Subcutaneous abdominal adipose tissue (tissue), 5 donors: ENCODE measurements at regions not wholly inside any gene's neighbourhood (a gene's known extent, or its start where the extent isn't known, plus 50 kb on each side); places are given as distances from the start of the nearest gene placed in this dataset.
"Not testable (repeated sequence)": the region's sequence is repeated elsewhere in the genome, so short reads cannot be mapped to it uniquely, and the experiment has no call there.

Experiments used
- H3K27ac ChIP-seq: one replicate; pipeline ENCODE4 v1.7.0; 2013; ENCODE audit warnings: low read depth, mild to moderate bottlenecking, inconsistent platforms, low read length, moderate library complexity
- H3K27me3 ChIP-seq, 5 donors: one replicate each; pipeline ENCODE4 v1.7.0; 2013; ENCODE audit warnings: low read length in 5 of 5, inconsistent platforms in 1 of 5; ENCODE audit not compliant: control insufficient read depth in 5 of 5, insufficient read depth in 4 of 5
- H3K36me3 ChIP-seq, 5 donors: one replicate each; pipeline ENCODE4 v1.7.0; 2013; ENCODE audit warnings: low read length in 5 of 5; ENCODE audit not compliant: control insufficient read depth in 5 of 5, insufficient read depth in 5 of 5
- H3K4me1 ChIP-seq, 5 donors: one replicate each; pipeline ENCODE4 v1.7.0; 2013; ENCODE audit warnings: low read length in 5 of 5, mild to moderate bottlenecking in 3 of 5, moderate library complexity in 1 of 5; ENCODE audit not compliant: control insufficient read depth in 5 of 5, insufficient read depth in 5 of 5
- H3K4me3 ChIP-seq, 5 donors: one replicate each; pipeline ENCODE4 v1.7.0; 2013; ENCODE audit warnings: low read length in 5 of 5, low read depth in 1 of 5
- H3K9ac ChIP-seq, 5 donors: one replicate each; pipeline ENCODE4 v1.7.0; 2013; ENCODE audit warnings: low read length in 5 of 5, mild to moderate bottlenecking in 4 of 5, moderate library complexity in 3 of 5
- H3K9me3 ChIP-seq, 5 donors: one replicate each; pipeline ENCODE4 v1.7.0; 2013; ENCODE audit warnings: low read length in 5 of 5; ENCODE audit not compliant: control insufficient read depth in 5 of 5
- donor health status: healthy.
- donor health status: healthy.
- donor health status: healthy.
- donor health status: healthy.
- donor health status: healthy.

DNA sequence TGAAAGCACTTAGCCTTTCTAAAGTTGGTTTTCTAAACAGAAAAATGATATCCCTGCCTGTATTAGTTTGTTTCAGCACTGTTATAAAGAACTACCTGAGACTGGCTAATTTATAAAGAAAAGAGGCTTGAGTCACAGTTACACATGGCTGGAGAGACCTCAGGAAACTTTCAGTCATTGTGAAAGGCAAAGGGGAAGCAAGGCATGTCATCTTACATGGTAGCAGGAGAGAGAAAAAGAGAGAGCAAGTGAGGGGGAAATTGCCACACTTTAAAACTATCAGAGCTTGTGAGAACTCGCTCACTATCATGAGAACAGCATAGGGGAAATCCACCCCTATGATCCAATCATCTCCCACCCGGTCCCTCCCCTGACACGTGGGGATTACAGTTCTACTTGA, 64.9 kb downstream of the FAM170A start:
- H3K27ac ChIP-seq = no peak overlapping the region
- no peaks in the 10 kb centered on the region for H3K27me3 ChIP-seq
- no peak overlapping the region for H3K4me3 ChIP-seq
- no peak overlapping the region for H3K9ac ChIP-seq
- no peaks in the 10 kb centered on the region for H3K36me3 ChIP-seq
- no peaks in the 10 kb centered on the region for H3K4me1 ChIP-seq
- H3K9me3 ChIP-seq = peaks cover 0 to 4% (median 0%) of the 10 kb centered on the region in 5 donors

DNA sequence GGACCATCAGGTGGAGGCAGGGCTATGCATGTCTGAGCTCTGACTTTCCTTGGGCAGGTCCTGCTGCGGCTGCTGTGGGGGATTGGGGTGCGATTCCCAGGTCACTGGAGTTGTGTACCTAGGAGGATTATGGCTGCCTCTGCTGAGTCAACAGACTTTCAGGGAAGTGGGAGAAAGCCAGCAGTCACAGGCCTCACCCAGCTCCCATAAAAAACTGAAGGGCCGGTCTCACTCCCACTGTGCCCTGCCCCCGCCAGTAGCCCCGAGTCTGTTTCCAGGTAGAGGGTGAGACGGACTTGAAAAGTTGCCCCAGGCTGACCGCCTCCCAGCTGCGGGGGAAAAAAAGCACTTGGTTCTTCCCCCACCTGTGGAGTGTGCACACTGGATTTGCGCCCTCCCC, 76.7 kb downstream of the FAM170A start:
- Histone ChIP-seq H3K36me3 (no peaks in the 10 kb centered on the region), H3K9me3 (peaks cover 0 to 4% (median 3%) of the 10 kb centered on the region in 5 donors), H3K4me3 (no peak overlapping the region), H3K27me3 (peaks cover 0 to 6% (median 0%) of the 10 kb centered on the region in 5 donors), H3K9ac (no peak overlapping the region), H3K27ac (no peak overlapping the region), H3K4me1 (no peaks in the 10 kb centered on the region)

DNA sequence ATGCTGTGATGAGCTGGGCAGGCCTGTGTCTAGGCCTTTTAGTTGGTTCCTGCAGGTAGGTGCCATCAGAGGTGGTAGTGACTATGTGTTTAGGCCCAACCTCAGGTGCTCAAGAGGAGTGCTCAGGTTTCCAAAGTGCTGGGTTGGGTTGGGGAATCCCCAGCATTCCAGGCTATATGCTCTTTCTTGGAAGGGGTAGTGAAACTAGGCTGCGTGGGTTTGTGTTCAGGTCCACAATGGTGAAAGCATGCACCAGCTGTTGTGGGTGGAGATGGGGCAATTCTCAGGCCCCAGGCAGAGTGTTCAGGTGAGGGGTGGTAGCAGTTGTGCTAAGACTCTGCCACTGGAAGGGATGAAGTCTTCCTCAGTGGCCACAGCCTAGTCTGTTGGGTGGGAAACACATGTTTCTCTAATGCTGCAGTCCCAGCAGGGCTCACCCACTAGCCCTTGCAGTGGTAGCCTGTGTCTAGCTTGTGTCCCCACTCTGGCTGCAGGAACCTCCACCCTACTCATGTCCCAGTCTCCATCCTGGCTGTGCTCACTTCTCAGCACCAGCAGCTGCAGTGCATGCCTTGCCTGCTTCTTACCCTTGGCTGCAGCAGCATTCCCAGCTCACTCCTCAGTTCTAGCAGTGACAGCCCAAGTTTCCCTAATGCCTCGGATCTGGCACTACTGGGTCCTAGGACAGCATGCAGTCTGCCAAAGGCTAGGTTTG, 78.9 kb downstream of the FAM170A start:
- Histone ChIP-seq H3K9ac (no peak overlapping the region), H3K4me3 (no peak overlapping the region), H3K36me3 (no peaks in the 10 kb centered on the region), H3K4me1 (no peaks in the 10 kb centered on the region), H3K27ac (no peak overlapping the region), H3K9me3 (peaks cover 0 to 4% (median 3%) of the 10 kb centered on the region in 5 donors), H3K27me3 (peaks cover 0 to 6% (median 0%) of the 10 kb centered on the region in 5 donors)

DNA sequence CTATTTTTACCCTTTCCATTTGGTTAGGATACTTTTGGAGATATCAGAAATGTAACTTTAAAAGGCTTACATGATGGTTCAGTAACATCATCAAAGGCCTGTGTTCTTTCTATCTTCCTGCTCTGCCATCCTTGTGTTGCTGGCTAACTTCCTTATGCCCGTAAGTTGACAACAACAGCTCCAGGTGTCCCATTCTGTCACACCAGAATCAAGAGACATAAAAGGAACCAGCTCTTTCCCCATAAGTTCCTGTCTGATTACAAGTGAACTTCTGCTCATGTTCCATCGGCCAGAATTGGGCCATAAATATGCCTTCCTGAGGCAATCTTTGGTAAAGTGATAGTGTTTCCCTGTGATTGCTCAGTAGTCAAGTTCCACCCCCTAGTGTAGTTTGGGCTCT, 92.4 kb downstream of the FAM170A start:
- peaks cover 0 to 11% (median 5%) of the 10 kb centered on the region in 5 donors for H3K9me3 ChIP-seq
- H3K27ac ChIP-seq = no peak overlapping the region
- H3K36me3 ChIP-seq = no peaks in the 10 kb centered on the region
- H3K4me1 ChIP-seq = no peaks in the 10 kb centered on the region
- no peak overlapping the region for H3K4me3 ChIP-seq
- H3K27me3 ChIP-seq = no peaks in the 10 kb centered on the region
- no peak overlapping the region for H3K9ac ChIP-seq

DNA sequence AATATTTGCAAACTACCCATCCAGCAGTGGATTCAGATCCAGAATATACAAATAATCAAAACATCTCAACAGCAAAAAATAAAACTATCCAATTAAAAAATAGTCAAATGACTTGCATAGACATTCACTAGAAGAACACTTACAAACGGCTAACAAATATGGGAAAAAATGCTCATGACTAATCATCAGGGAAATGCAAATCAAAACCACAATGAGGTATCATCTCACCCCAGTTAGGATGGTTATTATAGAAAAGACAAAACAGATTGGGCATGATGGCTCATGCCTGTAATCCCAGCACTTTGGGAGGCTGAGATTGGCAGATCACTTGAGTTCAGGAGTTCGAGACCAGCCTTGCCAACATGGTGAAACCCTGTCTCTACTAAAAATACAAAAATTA, 95.9 kb downstream of the FAM170A start:
- not testable (repeated sequence) for H3K9ac ChIP-seq, H3K36me3 ChIP-seq, H3K4me3 ChIP-seq, H3K27me3 ChIP-seq, H3K27ac ChIP-seq, H3K4me1 ChIP-seq
- H3K9me3 ChIP-seq = peaks cover 0 to 15% (median 8%) of the 10 kb centered on the region in 5 donors

DNA sequence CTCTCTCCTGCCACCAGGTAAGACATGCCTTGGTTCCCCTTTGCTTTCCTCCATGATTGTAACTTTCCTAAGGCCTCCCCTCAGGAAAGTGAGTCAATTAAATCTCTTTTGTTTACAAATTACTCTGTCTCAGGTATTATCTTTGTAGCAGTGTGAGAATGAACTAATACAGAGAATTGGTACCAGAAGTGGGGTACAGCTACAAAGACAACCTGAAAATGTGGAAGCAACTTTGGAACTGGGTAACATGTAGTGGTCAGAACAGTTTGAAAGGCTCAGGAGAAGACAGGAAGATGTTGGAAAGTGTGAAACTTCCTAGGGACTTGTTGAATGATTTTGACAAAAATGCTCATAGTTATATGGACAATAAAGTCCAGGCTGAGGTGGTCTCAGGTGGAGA, 97.2 kb downstream of the FAM170A start:
- Histone ChIP-seq H3K27me3 (no peaks in the 10 kb centered on the region), H3K36me3 (no peaks in the 10 kb centered on the region), H3K9ac (no peak overlapping the region), H3K4me3 (no peak overlapping the region), H3K27ac (no peak overlapping the region), H3K4me1 (no peaks in the 10 kb centered on the region), H3K9me3 (peaks cover 0 to 15% (median 8%) of the 10 kb centered on the region in 5 donors)

DNA sequence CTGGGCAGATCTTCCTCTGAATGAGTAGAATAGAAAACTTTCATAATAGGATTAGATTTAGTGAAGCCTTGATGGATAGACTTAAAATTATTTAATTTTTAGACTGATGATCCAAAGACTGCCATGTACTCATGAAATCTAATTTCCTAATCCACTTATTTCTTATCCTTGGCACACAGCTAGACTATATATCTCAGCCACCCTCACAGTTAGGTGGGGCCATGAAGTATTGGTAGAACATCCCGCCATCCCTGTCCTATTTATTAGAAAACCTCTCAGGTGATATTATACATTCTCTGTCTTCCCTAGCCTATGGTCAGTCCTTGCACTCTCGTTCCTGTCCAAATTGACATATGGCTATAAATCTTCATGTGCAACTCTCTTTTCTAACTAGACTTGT, 110.9 kb downstream of the FAM170A start:
- Histone ChIP-seq H3K4me3 (no peak overlapping the region), H3K27me3 (no peaks in the 10 kb centered on the region), H3K4me1 (no peaks in the 10 kb centered on the region), H3K27ac (no peak overlapping the region), H3K9ac (no peak overlapping the region), H3K9me3 (no peaks in the 10 kb centered on the region), H3K36me3 (no peaks in the 10 kb centered on the region)

DNA sequence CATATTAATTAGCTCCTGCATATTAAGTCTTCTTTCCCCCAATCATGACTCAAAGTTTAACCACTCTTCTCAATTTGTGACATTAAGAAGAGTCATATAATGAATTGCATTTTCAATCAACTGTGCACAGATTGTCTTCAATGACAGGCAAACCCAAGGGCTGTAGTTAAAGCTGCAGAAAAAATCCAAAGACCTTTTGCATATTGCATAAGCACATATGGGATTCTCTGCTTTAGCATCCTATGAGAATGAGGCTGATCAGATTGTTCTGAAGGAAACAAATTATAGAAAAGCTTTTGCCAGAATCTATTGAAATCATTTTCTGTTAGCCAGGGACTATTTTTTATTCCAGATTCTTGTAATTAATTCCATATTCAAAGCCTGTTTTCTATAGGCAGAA, 112.3 kb downstream of the FAM170A start:
- no peaks in the 10 kb centered on the region for H3K36me3 ChIP-seq
- H3K9me3 ChIP-seq = no peaks in the 10 kb centered on the region
- H3K9ac ChIP-seq = no peak overlapping the region
- H3K4me1 ChIP-seq = no peaks in the 10 kb centered on the region
- no peak overlapping the region for H3K27ac ChIP-seq
- no peaks in the 10 kb centered on the region for H3K27me3 ChIP-seq
- no peak overlapping the region for H3K4me3 ChIP-seq

DNA sequence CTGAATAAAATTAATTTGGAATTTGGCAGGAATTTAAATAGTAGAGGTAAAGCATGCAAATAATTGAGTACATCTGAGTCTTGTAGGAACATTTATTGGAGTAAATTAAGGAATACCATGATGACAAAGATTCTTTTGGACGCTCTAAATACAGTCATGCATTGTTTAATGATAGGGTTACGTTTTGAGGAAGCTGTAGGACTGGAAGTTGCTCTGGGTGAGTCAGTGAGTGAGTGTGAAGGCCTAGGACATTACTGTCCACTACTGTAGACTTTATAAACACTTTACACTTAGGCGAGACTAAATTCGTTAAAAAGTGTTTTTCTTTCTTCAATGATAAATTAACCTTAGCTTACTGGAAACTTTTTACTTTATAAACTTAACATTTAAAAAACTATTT, 113.0 kb downstream of the FAM170A start:
- no peaks in the 10 kb centered on the region for H3K4me1 ChIP-seq
- no peak overlapping the region for H3K4me3 ChIP-seq
- no peak overlapping the region for H3K27ac ChIP-seq
- H3K36me3 ChIP-seq = no peaks in the 10 kb centered on the region
- H3K27me3 ChIP-seq = no peaks in the 10 kb centered on the region
- no peaks in the 10 kb centered on the region for H3K9me3 ChIP-seq
- H3K9ac ChIP-seq = no peak overlapping the region

DNA sequence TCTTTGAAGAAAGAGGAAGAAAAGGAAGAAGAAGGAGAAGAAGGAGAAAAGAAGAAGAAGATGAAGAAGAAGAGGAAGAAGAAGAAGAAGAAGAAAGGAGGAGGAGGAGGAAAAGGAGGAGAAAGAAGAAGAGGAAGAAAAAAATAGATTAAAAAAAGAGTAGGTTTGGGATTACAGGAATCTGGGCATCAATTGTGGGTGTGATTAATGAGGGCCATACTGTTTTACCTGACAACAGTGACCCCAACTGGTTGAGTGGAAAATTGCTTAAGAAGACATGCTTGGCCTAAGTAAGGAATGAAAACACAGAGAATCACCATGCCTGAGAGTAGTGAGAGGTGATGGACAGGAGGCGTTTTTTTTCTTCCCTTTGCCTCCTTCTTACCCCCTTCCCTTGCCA, 114.6 kb downstream of the FAM170A start:
- no peaks in the 10 kb centered on the region for H3K4me1 ChIP-seq
- H3K9ac ChIP-seq = no peak overlapping the region
- H3K4me3 ChIP-seq = no peak overlapping the region
- no peak overlapping the region for H3K27ac ChIP-seq
- no peaks in the 10 kb centered on the region for H3K9me3 ChIP-seq
- H3K36me3 ChIP-seq = no peaks in the 10 kb centered on the region
- H3K27me3 ChIP-seq = no peaks in the 10 kb centered on the region
